Amygdala (tissue), 56 donors: ENCODE measurements at regions not wholly inside any gene's neighbourhood (a gene's known extent, or its start where the extent isn't known, plus 50 kb on each side); places are given as distances from the start of the nearest gene placed in this dataset.
A peak's percentile ranks its signal among the peaks of the same experiment; 100 is the strongest.

Experiments
- DNase-seq, 56 donors: peaks; one replicate each; lab custom pipeline; 2025; lab: John Stamatoyannopoulos, UW

GRCh38 chr20:48080583-48080982 is 295.3 kb upstream of the SULF2 start:
- DNase-seq: no peak

GRCh38 chr20:48079028-48079427 is 293.7 kb upstream of the SULF2 start:
- DNase-seq: no peak

- no peak for DNase-seq
Measured at GRCh38 chr20:48076747-48077146, 291.5 kb upstream of the SULF2 start.

GRCh38 chr20:48076247-48076646 is 291.0 kb upstream of the SULF2 start:
- no peak for DNase-seq

GRCh38 chr20:48075591-48076174 is 290.4 kb upstream of the SULF2 start:
- DNase-seq: no peak

- DNase-seq: no peak
Measured at GRCh38 chr20:48070991-48071652, 285.8 kb upstream of the SULF2 start.

GRCh38 chr20:48069596-48069995 is 284.3 kb upstream of the SULF2 start:
- no peak for DNase-seq

GRCh38 chr20:48066851-48067250 is 281.6 kb upstream of the SULF2 start:
- DNase-seq: no peak

- DNase-seq: no peak
Measured at GRCh38 chr20:48066246-48066645, 281.0 kb upstream of the SULF2 start.

- DNase-seq: no peak
Measured at GRCh38 chr20:48065833-48066232, 280.6 kb upstream of the SULF2 start.

- DNase-seq: no peak
Measured at GRCh38 chr20:48064929-48065328, 279.6 kb upstream of the SULF2 start.

GRCh38 chr20:48060841-48061720 is 275.8 kb upstream of the SULF2 start:
- DNase-seq: no peak

- DNase-seq: no peak
Measured at GRCh38 chr20:48058611-48059559, 273.6 kb upstream of the SULF2 start.

GRCh38 chr20:48057739-48058138 is 272.5 kb upstream of the SULF2 start:
- no peak for DNase-seq

GRCh38 chr20:48057251-48057650 is 272.0 kb upstream of the SULF2 start:
- no peak for DNase-seq

- DNase-seq: no peak
Measured at GRCh38 chr20:48056218-48056617, 270.9 kb upstream of the SULF2 start.

- no peak for DNase-seq
Measured at GRCh38 chr20:48054051-48054450, 268.8 kb upstream of the SULF2 start.

GRCh38 chr20:48052475-48052835 is 267.2 kb upstream of the SULF2 start:
- DNase-seq: peak in 1 of 56 donors; percentile 25

- peak in 7 of 56 donors; percentile 2 to 12 (median 5) for DNase-seq
Measured at GRCh38 chr20:48051794-48052474, 266.7 kb upstream of the SULF2 start.

- no peak for DNase-seq
Measured at GRCh38 chr20:48049641-48050040, 264.4 kb upstream of the SULF2 start.
